ENCODE measurements at regions not wholly inside any gene's neighbourhood (a gene's known extent, or its start where the extent isn't known, plus 50 kb on each side); places are given as distances from the start of the nearest gene placed in this dataset.
A peak's percentile ranks its signal among the peaks of the same experiment; 100 is the strongest.

DNA sequence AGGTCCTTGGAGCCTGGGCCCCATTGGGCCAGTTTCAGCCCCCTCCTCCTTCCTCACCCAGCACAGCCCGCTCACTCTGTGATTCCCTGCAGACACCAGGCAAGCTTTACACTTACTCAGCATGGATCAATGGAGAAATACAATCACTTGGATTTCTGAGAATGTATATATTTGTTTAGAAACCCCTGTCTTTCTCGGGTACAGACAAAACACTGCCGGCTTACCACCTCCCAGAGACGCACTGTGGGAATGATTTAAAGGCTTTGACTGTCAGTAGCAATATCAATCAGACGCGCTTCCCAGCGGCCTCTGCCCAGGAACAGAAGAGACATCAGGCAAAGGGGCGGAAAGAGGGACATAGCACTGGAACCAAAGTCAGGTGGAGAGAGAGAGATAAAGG lies 186.5 kb downstream of the MAFB start:
- TF ChIP-seq ELF4 (CRISPR knock-in tag; IDR thresholded peaks at IDR 0.05; ENCODE audit: low read depth) (no peak), ZNF671 (CRISPR knock-in tag; IDR thresholded peaks at IDR 0.05) (no peak), JUN (CRISPR knock-in tag; IDR thresholded peaks at IDR 0.05) (no peak), ZSCAN18 (CRISPR knock-in tag; IDR thresholded peaks at IDR 0.05) (no peak), USF2 (CRISPR knock-in tag; IDR thresholded peaks at IDR 0.05) (no peak), TEAD1 (CRISPR knock-in tag; IDR thresholded peaks at IDR 0.05) (no peak), OVOL2 (CRISPR knock-in tag; IDR thresholded peaks at IDR 0.05; ENCODE audit: borderline replicate concordance) (no peak), ZNF396 (CRISPR knock-in tag; IDR thresholded peaks at IDR 0.05; ENCODE audit: borderline replicate concordance) (no peak)
- TF ChIP-seq, protein P1, sequence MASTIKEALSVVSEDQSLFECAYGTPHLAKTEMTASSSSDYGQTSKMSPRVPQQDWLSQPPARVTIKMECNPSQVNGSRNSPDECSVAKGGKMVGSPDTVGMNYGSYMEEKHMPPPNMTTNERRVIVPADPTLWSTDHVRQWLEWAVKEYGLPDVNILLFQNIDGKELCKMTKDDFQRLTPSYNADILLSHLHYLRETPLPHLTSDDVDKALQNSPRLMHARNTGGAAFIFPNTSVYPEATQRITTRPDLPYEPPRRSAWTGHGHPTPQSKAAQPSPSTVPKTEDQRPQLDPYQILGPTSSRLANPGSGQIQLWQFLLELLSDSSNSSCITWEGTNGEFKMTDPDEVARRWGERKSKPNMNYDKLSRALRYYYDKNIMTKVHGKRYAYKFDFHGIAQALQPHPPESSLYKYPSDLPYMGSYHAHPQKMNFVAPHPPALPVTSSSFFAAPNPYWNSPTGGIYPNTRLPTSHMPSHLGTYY (CRISPR knock-in tag; IDR thresholded peaks at IDR 0.05), result no peak
- TF ChIP-seq, protein P2, sequence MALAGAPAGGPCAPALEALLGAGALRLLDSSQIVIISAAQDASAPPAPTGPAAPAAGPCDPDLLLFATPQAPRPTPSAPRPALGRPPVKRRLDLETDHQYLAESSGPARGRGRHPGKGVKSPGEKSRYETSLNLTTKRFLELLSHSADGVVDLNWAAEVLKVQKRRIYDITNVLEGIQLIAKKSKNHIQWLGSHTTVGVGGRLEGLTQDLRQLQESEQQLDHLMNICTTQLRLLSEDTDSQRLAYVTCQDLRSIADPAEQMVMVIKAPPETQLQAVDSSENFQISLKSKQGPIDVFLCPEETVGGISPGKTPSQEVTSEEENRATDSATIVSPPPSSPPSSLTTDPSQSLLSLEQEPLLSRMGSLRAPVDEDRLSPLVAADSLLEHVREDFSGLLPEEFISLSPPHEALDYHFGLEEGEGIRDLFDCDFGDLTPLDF (CRISPR knock-in tag; IDR thresholded peaks at IDR 0.05), result no peak
- peak; percentile 43 for ATAC-seq
- Mint-ChIP-seq H3K4me3 (no peak overlapping the region), H3K9me3 (no peaks in the 10 kb centered on the region), H3K27me3 (ENCODE audit: low read depth) (no peaks in the 10 kb centered on the region), H3K36me3 (no peaks in the 10 kb centered on the region), H3K27ac (no peak overlapping the region), H3K4me1 (peaks cover 14% of the 10 kb centered on the region)
- DNase-seq (ENCODE audit: low spot score), result no peak
- POLR2A ChIA-PET, result no interaction called here
- CTCF ChIA-PET, result no interaction called here

DNA sequence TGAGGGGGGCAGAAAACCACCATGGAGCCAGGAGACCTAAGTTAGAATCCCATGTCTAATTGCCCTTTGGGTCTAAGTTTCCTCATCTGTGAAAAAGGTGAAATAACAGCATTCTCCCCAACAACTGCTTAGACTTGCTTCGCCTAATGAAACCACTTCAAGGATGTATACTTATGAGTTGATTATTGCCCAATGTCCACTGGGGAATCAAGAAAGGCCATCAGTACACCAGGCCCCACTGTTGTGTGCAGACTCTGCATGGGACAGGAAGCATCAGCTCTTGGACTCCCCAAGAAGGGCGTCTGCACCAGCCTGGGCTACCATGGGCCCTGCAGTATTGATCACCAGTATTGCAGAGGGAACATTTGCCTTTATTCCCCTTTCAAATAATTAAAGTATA lies 189.6 kb downstream of the MAFB start:
- DNase-seq (ENCODE audit: low spot score) (no peak), ATAC-seq (no peak)
- CTCF ChIA-PET, result no interaction called here

GRCh38 chr20:40497899-40498691 lies 190.9 kb downstream of the MAFB start:
- ChIA-PET POLR2A (no interaction called here), CTCF (no interaction called here)
- DNase-seq (ENCODE audit: low spot score), result no peak
- peaks cover 8% of the 10 kb centered on the region for H3K4me1 Mint-ChIP-seq
- H3K4me3 Mint-ChIP-seq, result no peak overlapping the region
- peaks cover 6% of the 10 kb centered on the region; the same call in 1 of the 2 replicates for H3K27me3 Mint-ChIP-seq (ENCODE audit: low read depth)
- H3K27ac Mint-ChIP-seq, result no peak overlapping the region
- TF ChIP-seq, protein P3, sequence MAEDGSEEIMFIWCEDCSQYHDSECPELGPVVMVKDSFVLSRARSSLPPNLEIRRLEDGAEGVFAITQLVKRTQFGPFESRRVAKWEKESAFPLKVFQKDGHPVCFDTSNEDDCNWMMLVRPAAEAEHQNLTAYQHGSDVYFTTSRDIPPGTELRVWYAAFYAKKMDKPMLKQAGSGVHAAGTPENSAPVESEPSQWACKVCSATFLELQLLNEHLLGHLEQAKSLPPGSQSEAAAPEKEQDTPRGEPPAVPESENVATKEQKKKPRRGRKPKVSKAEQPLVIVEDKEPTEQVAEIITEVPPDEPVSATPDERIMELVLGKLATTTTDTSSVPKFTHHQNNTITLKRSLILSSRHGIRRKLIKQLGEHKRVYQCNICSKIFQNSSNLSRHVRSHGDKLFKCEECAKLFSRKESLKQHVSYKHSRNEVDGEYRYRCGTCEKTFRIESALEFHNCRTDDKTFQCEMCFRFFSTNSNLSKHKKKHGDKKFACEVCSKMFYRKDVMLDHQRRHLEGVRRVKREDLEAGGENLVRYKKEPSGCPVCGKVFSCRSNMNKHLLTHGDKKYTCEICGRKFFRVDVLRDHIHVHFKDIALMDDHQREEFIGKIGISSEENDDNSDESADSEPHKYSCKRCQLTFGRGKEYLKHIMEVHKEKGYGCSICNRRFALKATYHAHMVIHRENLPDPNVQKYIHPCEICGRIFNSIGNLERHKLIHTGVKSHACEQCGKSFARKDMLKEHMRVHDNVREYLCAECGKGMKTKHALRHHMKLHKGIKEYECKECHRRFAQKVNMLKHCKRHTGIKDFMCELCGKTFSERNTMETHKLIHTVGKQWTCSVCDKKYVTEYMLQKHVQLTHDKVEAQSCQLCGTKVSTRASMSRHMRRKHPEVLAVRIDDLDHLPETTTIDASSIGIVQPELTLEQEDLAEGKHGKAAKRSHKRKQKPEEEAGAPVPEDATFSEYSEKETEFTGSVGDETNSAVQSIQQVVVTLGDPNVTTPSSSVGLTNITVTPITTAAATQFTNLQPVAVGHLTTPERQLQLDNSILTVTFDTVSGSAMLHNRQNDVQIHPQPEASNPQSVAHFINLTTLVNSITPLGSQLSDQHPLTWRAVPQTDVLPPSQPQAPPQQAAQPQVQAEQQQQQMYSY (CRISPR knock-in tag; IDR thresholded peaks at IDR 0.05), result no peak
- TF ChIP-seq, protein P2 (CRISPR knock-in tag; IDR thresholded peaks at IDR 0.05), result no peak
- no peak for TF ChIP-seq HMGA2 (CRISPR knock-in tag; IDR thresholded peaks at IDR 0.05)
- no peaks in the 10 kb centered on the region for H3K36me3 Mint-ChIP-seq
- no peaks in the 10 kb centered on the region for H3K9me3 Mint-ChIP-seq
- ATAC-seq, result no peak

More for the DNA sequence above, 189.6 kb downstream of the MAFB start:
- no peak overlapping the region for H3K4me3 Mint-ChIP-seq
- peaks cover 14% of the 10 kb centered on the region for H3K4me1 Mint-ChIP-seq
- H3K9me3 Mint-ChIP-seq, result no peaks in the 10 kb centered on the region
- TF ChIP-seq USF1 (CRISPR knock-in tag; IDR thresholded peaks at IDR 0.05), result no peak
- TF ChIP-seq KAT7 (CRISPR knock-in tag; IDR thresholded peaks at IDR 0.05; ENCODE audit: borderline replicate concordance), result no peak
- TF ChIP-seq ZNF671 (CRISPR knock-in tag; IDR thresholded peaks at IDR 0.05), result no peak
- H3K27me3 Mint-ChIP-seq (ENCODE audit: low read depth), result peaks cover 6% of the 10 kb centered on the region; the same call in 1 of the 2 replicates
- no peaks in the 10 kb centered on the region for H3K36me3 Mint-ChIP-seq
- POLR2A ChIA-PET, result no interaction called here
- H3K27ac Mint-ChIP-seq, result no peak overlapping the region

Data from WTC11 (cell line).